ENCODE measurements at regions not wholly inside any gene's neighbourhood (a gene's known extent, or its start where the extent isn't known, plus 50 kb on each side); places are given as distances from the start of the nearest gene placed in this dataset.

DNA sequence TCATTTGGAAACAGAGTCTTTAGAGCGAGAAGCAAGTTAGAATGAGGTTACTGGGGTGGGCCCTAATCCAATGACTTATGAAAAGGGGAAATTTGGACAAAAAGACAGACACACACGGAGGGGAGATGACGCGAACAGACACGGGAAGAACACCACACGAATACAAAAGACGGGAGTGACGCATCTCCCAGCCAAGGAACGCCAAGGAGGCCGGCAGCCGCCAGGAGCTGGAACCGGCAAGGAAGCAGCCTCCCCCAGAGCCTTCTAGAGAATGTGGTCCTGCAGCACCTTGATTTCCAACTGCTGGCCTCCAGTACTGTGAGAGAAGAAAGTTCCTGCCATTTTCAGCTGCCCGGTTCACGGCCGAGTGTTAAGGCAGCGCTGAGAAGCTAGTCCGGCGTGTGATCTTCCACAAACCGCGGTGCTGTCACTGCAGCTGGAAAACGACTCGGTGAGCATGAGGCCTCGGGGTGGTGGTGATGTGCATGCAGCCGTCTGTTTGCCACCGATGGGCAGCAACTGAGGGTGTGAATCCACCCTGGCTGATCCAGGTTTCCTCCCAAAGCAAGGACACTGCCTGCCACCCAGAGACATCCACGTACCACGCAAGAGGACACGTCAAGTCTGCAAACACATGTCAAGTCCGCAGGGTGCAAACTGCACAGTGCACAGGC, 124.5 kb downstream of the NCOR2 start:
- DNase-seq = no peak

DNA sequence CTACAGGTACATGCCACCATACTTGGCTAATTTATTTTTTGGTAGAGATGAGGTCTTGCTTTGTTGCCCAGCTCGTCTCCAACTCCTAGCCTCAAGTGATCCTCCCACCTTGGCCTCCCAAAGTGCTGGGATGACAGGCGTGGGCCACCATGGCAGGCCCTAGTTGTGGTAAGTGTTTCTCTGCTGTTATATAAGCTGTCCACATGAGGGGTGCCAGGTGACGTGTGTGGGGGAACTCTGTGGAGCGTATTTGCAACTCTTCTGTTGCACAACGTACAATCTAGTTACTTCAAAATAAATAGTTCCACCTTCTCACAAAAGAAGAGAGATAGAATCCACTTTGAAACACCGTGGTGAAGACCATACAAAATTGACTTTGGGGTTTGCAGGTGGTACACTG, 125.1 kb downstream of the NCOR2 start:
- no peak for DNase-seq

DNA sequence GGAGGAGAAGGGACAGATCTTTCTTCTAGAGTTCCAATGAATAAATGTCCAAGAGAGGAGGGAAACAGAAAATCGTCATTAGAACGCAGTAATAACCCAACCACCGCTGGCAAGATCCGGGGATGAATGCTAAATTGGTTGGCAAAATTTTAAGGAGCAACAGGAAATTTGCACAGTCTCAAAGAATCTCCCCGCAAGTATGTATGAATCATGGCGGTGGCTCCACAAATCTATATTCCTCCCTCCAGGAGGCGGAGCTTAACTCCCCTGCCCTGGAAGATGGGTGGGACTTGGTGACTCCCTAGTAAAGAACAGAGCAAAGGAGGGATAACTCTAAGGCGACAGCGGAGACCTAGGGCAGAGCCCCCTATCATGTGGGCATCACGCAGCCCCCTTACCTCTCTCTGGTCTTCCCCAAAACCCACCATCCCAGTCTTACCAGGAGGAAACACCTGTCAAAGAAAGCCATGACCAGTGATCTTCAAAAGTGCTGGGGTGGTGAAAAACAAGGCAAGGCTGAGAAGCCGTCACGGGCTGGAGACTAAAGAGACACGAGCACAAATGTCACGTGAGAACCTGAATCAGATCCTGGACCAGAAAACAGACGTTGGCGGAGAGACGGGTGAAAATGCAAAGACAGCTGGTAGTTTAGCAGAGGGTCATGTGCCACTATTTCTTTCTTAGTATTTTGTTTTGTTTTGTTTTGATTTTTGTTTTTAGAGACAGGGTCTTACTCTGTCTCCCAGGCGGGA, 125.8 kb downstream of the NCOR2 start:
- DNase-seq = no peak

DNA sequence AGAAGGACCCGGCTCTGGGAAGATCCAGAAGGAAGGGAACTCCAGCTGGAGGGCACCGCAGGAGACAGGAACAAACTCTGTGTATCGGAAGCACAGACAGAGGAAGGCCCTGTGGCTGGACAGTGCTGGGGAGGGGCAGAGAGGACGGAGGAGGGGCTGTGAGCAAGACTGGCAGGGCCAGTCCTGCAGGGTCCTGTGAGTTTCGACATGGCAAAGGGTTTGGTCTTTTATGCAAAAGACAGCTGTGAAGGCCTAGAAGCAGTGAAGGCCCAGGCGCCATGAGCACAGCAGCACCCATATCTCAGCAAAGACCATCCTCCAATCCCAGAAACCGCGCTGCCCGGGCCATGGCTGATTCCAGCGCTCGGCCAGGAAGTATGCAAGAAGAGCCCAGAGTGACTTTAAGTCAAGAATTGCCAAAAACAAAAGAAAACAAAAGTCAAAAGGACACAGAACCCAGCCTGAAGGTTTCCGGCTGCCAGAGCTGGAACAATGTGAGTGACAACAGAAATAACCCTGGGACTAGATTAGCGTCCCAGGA, 126.5 kb downstream of the NCOR2 start:
- no peak for DNase-seq

DNA sequence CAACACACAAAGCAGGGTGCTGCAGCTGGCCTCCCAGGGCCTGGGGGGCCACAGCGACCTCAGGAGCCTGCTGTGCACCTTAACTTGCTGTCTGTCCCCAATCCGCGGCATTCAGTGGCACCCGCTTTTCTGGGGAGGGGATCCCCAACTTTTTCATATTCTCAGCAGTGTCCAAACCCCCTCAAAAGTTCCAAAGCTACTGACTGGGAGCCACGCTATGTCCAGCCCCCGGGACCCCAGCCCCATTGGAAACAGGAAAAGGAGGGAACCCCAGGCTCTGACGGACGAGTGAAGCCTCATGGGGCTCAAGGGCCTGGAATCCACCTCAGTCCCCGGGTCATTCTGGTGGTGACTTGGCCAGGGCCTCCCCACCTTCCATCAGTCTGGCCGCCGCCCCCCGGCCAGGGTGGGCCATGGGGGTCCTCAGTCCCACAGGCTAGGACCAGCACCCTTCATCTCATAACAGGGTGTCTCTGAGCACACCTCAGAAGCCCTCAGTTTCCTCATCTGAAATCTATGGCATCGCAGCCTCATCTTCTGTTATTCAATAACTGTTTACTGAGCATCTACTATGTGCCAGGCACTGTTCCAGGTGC, 127.3 kb downstream of the NCOR2 start:
- no peak for DNase-seq

DNA sequence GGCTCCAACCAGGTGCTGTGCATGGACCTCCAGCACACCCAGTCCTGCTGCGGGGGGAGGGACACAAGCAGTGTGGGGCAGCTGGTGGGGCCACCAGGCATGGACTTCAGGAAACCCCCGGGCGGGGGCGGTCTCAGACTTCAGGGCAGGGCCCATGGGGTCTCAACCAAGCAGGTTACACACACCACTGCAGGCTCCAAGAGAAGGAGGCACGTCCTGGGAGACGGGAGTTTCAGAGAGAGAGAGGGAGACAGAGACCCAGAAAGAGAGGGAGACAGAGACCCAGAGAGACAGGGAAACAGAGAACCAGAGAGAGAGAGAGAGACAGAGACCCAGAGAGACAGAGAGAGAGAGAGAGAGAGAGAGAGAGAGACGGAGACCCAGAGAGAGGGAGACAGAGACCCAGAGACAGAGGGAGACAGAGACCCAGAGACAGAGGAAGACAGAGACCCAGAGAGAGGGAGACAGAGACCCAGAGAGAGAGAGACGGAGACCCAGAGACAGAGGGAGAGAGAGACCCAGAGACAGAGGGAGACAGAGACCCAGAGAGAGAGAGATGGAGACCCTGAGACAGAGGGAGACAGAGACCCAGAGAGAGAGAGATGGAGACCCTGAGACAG, 128.9 kb downstream of the NCOR2 start:
- DNase-seq = no peak

DNA sequence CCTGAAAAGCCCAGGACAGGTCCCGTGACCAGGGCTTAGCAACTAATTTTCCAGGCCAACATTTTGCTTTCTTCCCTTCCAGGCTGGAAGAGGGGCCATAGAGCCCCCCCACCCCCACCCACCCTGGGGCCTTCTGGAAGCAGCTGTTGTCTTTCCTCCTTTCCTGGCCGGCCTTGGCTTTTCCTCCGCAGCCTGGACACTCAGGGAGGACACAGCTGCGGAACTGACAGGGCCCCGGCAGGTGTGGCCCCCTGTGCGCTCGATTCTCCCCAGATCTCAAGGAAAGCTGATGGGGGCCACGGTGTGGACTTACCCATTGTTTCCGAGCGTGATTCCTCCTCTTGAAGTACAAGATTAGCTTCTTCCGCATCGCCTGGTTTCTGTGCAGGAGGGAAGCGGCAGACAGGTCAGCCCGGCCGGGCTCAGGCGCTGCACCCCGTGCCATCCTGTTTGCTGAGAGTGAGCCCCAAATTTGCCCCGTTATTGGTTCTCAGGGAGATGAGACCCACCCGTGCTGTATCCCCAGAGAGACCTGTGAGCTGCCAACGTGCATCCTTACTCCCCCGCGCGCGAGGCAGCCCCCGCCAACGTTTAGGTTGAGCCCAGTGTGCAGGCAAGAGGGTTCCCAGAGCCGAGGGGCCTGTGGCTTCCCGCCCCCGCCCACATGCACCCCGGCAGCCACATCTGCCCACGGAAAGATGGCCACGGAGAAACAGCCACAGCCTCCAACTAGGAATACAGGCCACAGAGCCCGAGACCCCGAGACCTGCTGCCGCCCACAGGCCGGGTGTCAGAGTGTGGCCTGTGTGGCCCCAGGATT, 129.6 kb downstream of the NCOR2 start:
- DNase-seq = no peak

DNA sequence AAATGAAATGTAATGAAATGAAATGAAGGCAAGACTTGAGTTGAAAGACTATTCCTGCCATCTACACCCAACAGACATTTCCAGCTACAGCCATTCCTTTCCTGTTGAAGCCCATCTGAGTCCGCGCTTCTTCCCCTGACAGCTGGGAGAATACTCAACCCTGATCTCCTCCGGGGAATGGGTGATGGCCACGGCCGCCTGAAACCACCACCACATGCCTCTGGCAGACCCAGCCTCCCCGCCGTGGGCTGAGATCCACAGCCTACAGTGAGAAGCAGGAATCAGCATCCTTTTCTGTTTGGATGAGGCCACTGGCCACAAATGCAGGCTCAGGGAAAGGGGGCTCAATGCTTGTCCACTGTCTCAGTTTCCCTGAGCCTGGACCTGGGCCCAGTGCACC, 130.3 kb downstream of the NCOR2 start:
- no peak for DNase-seq

DNA sequence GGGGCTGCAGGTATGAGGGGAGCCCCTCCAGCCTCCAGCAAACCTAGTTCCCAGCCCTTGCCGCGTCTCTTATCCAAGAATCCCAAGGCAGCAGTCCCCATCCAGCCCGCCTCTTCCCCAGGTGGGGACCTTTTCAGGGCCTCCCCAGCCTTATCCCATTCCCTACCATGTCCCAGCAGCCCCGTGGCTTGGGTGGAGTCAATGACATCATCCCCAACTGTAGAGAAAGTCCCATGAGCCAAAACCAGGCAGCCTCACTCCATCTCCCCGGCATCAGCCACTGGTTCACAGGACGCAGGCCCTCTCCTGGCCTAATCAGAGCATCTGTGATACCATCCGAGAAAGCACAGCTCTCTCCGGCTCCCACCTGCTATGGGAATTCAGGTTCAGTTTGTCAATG, 131.0 kb downstream of the NCOR2 start:
- DNase-seq = no peak

DNA sequence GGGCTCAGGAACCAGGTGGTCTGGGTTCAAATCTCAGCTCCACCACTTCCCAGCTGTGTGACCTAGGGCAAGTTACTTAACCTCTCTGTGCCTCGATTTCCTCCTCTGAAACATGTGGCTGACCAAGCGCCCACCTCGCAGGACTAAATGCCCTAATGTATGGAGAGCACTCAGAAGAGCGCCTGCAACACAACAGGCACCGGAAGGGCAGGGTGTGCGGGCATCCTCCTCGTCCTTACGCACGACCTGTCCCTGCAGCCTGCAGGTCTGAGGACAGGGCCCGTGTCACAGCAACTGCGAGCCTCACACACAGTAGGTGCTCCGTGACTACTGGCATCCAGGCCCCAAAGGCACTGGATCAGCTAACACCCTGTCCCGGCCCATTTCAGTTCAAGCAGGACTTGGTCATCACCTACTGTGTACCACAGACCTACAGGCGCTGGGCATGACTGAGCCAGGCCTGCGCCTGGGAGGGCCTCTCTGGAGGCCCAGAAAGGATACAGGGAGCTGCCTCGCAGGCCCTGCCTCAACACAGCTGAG, 131.5 kb downstream of the NCOR2 start:
- no peak for DNase-seq

DNA sequence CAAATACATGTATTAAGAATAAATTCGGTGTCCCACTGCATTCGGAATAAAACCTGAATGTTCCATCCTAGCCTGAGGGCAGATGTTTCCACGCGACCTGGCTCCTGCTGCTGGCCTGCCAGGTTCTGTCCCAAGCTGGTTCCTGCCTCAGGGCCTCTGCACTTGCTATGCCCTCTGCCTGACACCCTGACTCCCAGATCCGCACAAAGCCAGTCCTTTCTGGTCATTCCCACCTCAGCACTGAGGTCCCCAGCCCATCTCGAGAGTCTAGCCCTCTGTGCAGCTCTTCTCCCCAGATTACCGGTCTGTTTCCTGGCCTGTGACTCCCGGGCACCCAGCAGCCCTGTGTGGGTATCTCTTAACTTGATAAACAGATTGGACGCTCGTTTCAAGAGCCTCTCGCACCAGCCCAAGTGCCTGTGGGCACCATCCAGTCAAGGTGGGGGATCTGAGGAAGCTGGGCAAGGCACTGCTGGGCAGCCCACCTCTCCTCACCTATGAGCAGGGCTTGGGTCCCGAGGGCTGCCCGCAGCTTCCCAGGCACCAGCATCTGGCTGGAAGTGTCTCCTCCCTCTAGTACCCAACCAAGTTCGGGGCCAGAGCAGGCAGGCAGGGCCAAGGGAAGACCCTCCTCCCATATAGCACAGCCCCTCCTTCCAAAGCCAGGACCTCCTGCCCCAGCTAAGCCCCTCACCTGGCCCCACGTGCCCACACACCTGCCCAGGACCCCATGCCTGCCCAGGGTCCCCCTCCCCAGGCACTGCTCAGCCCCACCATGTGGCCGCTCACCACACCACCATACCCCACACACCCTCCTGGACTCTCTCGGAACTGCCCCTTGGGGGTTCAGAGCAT, 132.2 kb downstream of the NCOR2 start:
- no peak for DNase-seq

DNA sequence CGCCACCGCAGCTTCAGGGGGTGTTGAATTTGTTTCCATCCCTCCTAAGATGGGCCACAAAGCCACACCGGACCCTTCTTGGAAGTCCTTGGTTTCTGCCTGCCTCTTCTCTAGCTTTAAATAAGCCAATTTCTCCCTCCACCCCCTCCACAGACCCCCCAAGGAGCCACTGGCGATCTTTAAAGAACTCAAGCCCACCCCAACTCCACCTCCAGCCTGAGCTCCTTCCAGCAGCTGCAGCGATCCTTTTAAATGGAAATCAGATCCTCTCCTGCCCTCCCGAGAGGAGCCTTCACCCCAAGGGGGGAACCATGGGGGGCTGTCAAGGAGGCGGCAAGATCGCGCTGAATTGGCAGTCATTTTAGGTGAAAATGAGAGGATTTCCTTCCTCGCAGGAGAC, 133.1 kb downstream of the NCOR2 start:
- DNase-seq = no peak

DNA sequence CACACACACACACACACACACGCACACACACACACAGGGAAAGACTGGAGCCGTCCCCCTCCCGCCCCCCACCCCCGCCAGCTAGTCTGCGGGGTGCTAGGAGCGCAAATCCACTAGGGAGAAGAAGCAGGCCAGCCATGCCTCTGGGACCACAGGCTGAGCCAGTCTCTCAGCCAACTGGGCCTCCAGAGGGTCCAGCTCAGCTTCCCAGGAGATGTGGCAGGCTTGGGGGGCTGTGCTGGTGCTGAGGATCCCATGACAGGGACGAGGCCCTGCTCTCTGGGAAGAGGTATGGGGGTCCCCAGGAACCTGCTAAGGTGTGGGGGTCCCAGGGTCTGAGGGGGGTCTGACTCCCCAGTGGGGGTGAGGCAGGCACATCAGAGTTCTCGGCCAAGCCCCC, 133.5 kb downstream of the NCOR2 start:
- no peak for DNase-seq

DNA sequence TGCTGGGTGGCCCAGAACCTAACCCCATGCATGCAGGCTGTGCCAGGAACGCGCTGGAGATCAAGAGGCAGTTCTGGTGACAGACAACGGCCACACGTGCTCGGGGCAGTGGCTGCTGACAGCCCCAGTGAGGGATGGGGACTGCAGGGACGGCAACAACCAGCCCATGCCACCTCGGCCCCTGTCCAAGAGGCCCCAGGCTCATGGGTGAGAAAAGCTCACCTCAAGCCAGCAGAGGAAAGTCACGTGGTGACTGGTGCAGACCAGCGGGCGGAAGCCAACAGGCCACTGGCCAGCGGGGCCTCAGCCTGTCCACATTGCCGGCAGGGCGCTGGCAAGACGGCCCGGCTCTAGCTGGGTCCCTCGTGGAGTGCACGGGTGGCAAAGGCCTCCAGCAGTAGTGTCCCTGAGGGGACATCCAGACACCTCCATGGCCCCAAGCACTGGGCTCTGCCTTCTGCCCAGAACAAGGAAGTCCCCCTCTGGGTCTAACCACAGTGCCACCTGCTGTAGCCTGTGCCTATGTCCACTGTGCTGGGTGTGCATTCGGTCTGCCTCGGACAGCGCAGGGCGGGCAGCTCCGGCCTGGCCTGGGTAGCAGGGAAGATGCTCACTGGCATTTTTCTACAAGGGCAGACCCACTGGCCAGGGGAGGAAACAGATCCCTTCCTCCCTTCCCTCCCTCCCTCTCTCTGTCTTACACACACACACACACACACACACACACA, 134.1 kb downstream of the NCOR2 start:
- DNase-seq = no peak

DNA sequence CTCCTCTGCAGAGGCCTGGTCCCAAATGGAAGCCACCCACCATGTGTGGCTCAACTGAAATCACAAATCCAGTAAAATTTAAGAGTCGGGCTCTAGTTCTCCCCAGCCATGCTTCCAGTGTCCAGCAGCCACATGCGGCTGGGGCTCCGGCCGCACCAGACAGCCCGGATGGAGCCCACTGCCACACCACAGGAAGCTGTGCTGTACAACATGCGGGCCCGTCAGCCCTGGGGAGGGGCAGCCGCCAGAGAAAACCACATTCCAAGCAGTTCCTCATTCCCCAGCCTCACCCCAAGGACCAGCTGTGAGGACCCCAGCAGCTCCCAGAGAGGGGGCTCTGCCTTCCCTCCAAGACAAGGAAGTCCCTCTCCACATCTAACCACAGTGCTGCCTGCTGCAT, 135.0 kb downstream of the NCOR2 start:
- DNase-seq = no peak

DNA sequence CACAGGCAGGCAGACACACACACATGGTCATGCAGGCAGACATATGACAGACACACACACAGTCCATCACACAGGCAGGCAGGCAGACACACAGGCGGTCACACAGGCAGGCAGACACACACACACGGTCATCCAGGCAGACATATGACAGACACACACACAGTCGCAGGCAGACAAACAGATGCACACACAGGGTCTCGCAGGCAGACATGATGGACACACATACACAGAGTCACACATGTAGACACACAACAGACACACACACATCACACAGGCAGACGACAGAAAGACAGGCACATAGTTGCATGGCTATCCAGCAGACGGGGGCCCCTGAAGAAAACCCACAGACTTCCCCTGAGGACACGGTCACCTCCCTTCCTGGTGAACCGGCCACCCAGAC, 135.4 kb downstream of the NCOR2 start:
- no peak for DNase-seq

DNA sequence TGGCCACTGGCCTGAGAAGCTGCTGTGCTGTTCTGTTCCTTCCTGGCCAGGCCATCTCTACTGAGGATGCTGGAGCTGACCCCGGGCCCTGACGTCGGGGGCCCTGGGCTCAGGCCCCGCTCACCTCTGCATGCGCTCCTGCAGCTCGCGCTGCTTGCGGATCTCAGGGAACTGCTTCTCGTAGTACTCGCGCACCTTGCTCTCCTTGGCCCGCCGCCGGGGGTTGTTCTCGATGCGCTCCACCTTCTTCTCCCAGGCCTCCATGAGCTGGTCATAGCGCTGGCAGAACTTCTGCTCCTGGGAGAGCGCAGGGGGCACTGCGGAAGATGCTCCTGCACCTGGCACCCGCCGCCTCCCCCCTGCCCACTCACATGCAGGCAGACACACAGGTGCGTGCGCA, 135.6 kb downstream of the RFLNA start:
- no peak for DNase-seq

DNA sequence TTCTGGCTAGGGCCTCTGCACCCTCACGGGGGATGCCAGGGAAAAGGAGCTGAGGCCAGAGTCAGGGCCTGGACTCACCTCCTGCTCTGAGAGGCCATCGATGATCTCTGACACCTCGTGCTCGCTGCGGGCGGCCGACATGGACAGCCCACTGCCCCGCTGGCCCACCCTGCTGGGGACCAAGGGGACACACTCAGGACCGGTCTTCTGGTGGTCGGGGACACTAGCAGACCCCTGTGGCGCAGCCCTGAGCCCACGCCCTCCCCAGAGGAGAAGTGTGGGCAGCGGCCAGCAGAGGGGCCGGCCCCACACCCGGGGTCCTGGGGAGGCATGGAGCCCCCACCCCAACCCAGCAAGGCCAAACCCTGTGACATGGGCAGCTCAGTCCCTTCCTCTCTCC, 134.6 kb downstream of the RFLNA start:
- no peak for DNase-seq

DNA sequence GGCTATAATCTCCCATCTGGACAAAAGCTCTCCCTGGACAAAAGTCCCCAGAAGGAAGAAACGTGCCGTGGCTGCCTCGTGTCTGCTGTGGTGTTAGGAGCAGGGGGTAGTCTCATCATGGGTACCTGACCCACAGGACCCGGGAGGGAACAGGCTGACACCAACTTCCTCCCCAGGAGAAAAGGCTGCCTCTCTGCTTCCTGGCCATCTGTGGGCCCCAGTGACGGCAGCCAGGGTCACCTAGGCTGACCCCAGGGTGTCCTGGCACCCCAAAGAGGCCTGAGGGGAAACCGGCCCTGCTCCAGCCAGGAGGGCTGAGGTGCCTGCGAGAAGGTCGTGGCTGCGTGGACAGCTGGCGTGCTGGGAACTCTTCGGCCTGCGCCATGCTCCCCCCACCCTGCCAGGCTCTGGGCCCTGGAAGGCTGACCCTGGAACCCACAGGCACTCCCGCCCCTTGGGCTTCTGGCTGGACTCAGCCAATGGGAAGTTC, 133.9 kb downstream of the RFLNA start:
- DNase-seq = no peak

DNA sequence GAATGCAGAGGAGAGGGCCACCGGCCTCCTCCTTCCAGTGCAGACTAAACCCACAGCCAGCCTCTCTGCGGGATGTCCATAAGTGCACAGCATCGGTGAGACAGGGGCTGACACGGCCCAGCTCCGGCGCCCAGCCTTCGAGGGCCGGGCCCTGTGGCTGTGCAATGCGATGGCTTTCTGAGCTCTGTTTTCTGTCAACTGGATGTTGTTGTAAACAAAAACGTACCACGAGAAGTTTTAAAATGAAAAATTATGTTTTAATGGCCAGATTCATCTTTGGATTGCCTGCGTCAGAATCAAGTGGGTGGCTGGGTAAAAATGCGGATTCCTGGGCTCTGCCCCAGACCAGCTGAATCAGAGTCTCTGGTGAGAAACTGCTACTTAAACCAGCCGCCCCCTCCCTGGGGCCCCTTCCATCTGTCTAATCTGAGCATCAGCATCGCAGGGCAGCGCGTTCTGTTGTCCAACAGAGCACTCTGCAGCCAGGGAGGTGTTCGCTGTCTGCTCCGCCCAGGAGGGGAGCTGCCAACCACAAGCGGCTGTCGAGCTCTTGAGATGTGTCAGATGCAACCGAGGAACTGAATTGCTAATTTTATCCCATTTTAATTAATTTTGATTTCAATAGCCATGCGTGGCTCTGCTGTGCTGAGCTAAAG, 133.4 kb downstream of the RFLNA start:
- DNase-seq = no peak

All from CD4-positive, alpha-beta T cell treated with Interleukin-21 for 1 hour (primary cell).